ENCODE measurements at regions not wholly inside any gene's neighbourhood (a gene's known extent, or its start where the extent isn't known, plus 50 kb on each side); places are given as distances from the start of the nearest gene placed in this dataset.

DNA sequence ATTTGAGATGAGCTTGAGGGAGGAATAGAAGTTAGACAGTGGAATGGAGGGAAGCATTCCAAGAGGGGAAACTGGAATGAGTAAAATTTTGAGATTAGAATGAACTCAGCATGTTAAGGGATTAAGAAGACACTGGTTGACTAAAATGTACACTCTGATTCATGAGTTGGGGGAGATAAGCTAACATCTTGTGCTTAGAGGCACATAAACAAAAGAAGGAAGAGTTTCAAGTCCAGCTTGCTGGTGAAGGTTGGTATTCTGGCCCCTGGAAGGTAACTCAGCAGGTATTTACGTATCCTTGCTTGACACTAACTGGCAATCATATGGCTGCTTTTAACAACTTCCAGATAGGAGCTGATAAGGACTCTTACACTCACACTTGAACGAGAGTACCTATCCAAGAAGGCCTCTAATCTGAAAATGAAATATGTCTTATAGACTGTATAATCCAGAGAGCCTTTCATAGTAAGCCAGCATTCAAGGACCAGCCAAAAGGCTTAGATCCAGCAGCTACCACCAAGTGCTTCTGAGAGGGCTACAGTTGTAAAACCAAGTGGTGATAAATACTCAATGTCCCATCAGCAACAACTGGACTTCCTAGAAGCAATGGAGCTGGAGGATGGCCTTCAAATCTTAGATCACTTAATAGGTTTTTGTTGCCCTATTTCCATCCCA, 149.7 kb upstream of the SERP2 start:
- TF ChIP-seq, protein P1, sequence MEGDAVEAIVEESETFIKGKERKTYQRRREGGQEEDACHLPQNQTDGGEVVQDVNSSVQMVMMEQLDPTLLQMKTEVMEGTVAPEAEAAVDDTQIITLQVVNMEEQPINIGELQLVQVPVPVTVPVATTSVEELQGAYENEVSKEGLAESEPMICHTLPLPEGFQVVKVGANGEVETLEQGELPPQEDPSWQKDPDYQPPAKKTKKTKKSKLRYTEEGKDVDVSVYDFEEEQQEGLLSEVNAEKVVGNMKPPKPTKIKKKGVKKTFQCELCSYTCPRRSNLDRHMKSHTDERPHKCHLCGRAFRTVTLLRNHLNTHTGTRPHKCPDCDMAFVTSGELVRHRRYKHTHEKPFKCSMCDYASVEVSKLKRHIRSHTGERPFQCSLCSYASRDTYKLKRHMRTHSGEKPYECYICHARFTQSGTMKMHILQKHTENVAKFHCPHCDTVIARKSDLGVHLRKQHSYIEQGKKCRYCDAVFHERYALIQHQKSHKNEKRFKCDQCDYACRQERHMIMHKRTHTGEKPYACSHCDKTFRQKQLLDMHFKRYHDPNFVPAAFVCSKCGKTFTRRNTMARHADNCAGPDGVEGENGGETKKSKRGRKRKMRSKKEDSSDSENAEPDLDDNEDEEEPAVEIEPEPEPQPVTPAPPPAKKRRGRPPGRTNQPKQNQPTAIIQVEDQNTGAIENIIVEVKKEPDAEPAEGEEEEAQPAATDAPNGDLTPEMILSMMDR (IDR thresholded peaks at IDR 0.05): no peak
- TF ChIP-seq ZFX (IDR thresholded peaks at IDR 0.05; ENCODE audit: borderline replicate concordance): no peak

Measured in 22Rv1 (cell line).